ENCODE measurements at regions not wholly inside any gene's neighbourhood (a gene's known extent, or its start where the extent isn't known, plus 50 kb on each side); places are given as distances from the start of the nearest gene placed in this dataset.
A peak's percentile ranks its signal among the peaks of the same experiment; 100 is the strongest.

DNA sequence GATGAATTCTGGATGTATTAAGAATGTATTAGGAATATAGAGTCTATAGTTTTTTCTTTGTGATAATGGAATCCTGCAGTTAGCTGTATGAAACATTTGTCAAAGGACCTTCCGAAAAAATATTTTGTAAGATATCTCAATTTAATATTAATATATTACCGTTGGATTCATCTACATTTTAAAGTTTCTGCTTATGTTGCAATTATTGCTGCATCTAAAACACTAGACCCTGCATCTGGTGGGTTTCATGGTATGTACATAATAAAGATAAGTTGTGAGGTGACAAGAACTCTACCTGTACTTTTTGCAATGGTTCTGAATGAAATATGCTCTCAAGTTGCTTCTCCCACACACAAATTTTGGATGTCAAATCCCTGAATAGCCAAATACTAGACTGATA lies 565.9 kb upstream of the FBXO33 start:
- Histone ChIP-seq H3K9me3 (no peaks in the 10 kb centered on the region), H3K4me1 (no peaks in the 10 kb centered on the region), H3K4me3 (no peak overlapping the region), H3K36me3 (no peaks in the 10 kb centered on the region), H3K27me3 (no peaks in the 10 kb centered on the region), H3K27ac (no peak overlapping the region)
- TF ChIP-seq, protein P1, sequence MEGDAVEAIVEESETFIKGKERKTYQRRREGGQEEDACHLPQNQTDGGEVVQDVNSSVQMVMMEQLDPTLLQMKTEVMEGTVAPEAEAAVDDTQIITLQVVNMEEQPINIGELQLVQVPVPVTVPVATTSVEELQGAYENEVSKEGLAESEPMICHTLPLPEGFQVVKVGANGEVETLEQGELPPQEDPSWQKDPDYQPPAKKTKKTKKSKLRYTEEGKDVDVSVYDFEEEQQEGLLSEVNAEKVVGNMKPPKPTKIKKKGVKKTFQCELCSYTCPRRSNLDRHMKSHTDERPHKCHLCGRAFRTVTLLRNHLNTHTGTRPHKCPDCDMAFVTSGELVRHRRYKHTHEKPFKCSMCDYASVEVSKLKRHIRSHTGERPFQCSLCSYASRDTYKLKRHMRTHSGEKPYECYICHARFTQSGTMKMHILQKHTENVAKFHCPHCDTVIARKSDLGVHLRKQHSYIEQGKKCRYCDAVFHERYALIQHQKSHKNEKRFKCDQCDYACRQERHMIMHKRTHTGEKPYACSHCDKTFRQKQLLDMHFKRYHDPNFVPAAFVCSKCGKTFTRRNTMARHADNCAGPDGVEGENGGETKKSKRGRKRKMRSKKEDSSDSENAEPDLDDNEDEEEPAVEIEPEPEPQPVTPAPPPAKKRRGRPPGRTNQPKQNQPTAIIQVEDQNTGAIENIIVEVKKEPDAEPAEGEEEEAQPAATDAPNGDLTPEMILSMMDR (IDR thresholded peaks at IDR 0.05) = no peak
- TF ChIP-seq POLR2A (IDR thresholded peaks at IDR 0.05) = no peak
- no peak for DNase-seq
- ATAC-seq = no peak
- WGBS, 4 donors = 84 to 92% (median 91%) methylated on average over 2 of the region's 2 CpGs
- intact Hi-C loops (cut with DNase I) = no loop called here

DNA sequence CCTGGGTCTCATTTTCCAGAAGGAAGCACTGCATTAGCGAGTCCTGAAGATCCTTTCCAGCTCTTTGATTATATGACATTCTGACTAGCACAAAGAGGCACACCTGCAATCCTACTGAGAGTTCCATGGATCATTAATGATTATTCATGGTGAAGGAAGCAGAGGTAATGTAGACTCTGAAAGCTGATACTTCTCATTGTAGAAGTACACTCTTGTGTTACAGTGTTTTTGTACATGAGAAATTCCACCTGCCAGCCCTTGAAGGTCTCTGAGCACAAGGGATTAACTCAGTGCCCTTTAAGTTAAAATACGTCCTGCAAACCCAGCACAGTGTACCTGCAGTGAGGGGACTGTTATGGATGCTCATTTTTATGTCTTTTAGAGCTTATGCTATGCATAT lies 558.8 kb upstream of the FBXO33 start:
- no peak overlapping the region for H3K4me3 ChIP-seq
- no peak overlapping the region for H3K27ac ChIP-seq
- TF ChIP-seq POLR2A (IDR thresholded peaks at IDR 0.05) = no peak
- TF ChIP-seq, protein P1 (IDR thresholded peaks at IDR 0.05) = no peak
- no peaks in the 10 kb centered on the region for H3K4me1 ChIP-seq
- H3K36me3 ChIP-seq = no peaks in the 10 kb centered on the region
- ATAC-seq (no peak), DNase-seq (no peak)
- no peaks in the 10 kb centered on the region for H3K9me3 ChIP-seq
- intact Hi-C loops (cut with DNase I) = no loop called here
- H3K27me3 ChIP-seq = no peaks in the 10 kb centered on the region
- 71 to 82% (median 75%) methylated on average over 2 of the region's 2 CpGs for WGBS, 4 donors

DNA sequence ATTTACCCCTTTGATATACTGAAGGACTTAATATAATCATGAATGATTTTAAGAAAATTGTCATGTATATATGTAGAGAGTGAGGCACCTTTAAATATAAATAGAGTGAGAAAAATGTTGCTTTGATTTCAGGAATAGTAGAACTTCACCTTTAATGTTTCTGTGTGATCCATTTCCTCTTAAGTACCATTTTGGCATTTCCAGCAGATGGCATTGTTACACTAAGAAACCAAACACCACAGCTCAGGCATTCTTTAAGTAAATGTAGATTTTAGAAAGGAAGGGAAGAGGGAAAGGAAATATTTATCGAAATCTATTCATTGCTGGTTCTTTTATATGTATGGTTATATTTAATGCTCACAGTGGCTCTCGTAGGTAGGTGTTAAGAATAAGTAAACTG lies 556.7 kb upstream of the FBXO33 start:
- no peak for ATAC-seq

DNA sequence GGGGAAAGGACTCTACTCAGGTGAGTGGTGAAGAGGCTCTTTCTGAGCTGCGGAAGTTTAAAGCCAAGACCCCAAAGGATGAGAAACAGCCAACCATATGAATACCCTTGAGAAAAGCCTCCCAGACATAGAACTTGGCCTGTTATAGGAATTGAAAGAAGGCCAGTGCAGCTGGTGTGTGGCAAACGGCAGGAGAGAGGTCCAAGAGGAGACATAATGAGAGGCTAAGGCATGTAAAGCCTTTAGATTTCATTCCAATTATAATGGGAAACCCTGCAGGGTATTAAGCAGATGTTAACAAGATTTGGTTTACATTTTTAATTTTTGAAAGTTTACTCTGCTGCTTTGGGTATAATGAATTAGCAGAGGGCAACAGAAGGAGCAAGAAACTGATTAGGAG lies 552.1 kb upstream of the FBXO33 start:
- H3K36me3 ChIP-seq = no peaks in the 10 kb centered on the region
- 38 to 54% (median 44%) methylated on average over 2 of the region's 2 CpGs for WGBS, 4 donors
- DNase-seq (no peak), ATAC-seq (no peak)
- TF ChIP-seq POLR2A (IDR thresholded peaks at IDR 0.05) = no peak
- TF ChIP-seq, protein P1 (IDR thresholded peaks at IDR 0.05) = no peak
- intact Hi-C loops (cut with DNase I) = no loop called here
- H3K27me3 ChIP-seq = no peaks in the 10 kb centered on the region
- H3K9me3 ChIP-seq = no peaks in the 10 kb centered on the region
- H3K27ac ChIP-seq = no peak overlapping the region
- no peak overlapping the region for H3K4me3 ChIP-seq
- no peaks in the 10 kb centered on the region for H3K4me1 ChIP-seq

More for the DNA sequence above, 556.7 kb upstream of the FBXO33 start:
- intact Hi-C loops (cut with DNase I) = no loop called here
- 13 to 21% (median 17%) methylated on average over 2 of the region's 2 CpGs for WGBS, 4 donors
- Histone ChIP-seq H3K27ac (no peak overlapping the region), H3K4me3 (no peak overlapping the region), H3K9me3 (no peaks in the 10 kb centered on the region), H3K27me3 (no peaks in the 10 kb centered on the region), H3K36me3 (no peaks in the 10 kb centered on the region), H3K4me1 (no peaks in the 10 kb centered on the region)
- TF ChIP-seq, protein P1 (IDR thresholded peaks at IDR 0.05) = peak in 5 of 12 donors; percentile 16 to 32 (median 27)
- TF ChIP-seq POLR2A (IDR thresholded peaks at IDR 0.05) = no peak
- DNase-seq = no peak
